Heart left ventricle (tissue), 16 donors: ENCODE measurements at regions not wholly inside any gene's neighbourhood (a gene's known extent, or its start where the extent isn't known, plus 50 kb on each side); places are given as distances from the start of the nearest gene placed in this dataset.

Source experiments
- ATAC-seq, 4 donors: fragments of 200-7000 bp; cut with Tn5 transposase; one replicate each; pipeline ENCODE4 v1.9.1; 2020 to 2022; ENCODE audit warnings: moderate library complexity in 4 of 4, mild to moderate bottlenecking in 3 of 4, moderate number of reproducible peaks in 1 of 4
- DNase-seq, 5 donors: peaks; one replicate each; pipeline ENCODE4 v3.0.0-alpha.2; 2020
- H3K27ac ChIP-seq, 12 donors: fragments of 200-600 bp; sonication (generic) in 4 of 12; one replicate each; pipeline versions ENCODE4 v1.5.0 to v1.8.0; 2016 to 2022; ENCODE audit warnings: mild to moderate bottlenecking in 2 of 12
- H3K27me3 ChIP-seq, 9 donors: fragments of 200-600 bp; sonication (generic) in 2 of 9; one replicate each; pipeline versions ENCODE4 v1.5.1 to v1.8.0; 2016 to 2022; ENCODE audit warnings: mild to moderate bottlenecking in 3 of 9
- H3K36me3 ChIP-seq, 9 donors: fragments of 200-600 bp; sonication (generic) in 2 of 9; one replicate each; pipeline versions ENCODE4 v1.5.0 to v1.8.0; 2018 to 2022; ENCODE audit warnings: mild to moderate bottlenecking in 2 of 9
- H3K4me1 ChIP-seq, 12 donors: fragments of 200-600 bp; sonication (generic) in 4 of 12; one replicate each; pipeline versions ENCODE4 v1.5.0 to v1.8.0; 2016 to 2022; ENCODE audit warnings: mild to moderate bottlenecking in 3 of 12
- H3K4me3 ChIP-seq, 12 donors: fragments of 200-600 bp; sonication (generic) in 4 of 12; one replicate each; pipeline versions ENCODE4 v1.5.0 to v1.8.0; 2017 to 2022; ENCODE audit warnings: mild to moderate bottlenecking in 9 of 12, moderate library complexity in 4 of 12
- H3K9me3 ChIP-seq, 12 donors: fragments of 200-600 bp; sonication (generic) in 4 of 12; one replicate each; pipeline versions ENCODE4 v1.5.0 to v1.8.0; 2016 to 2022; ENCODE audit warnings: mild to moderate bottlenecking in 1 of 12
- CTCF ChIP-seq, 12 donors: fragments of 200-600 bp; sonication (generic) in 4 of 12; IDR thresholded peaks; one replicate each; pipeline versions ENCODE4 v1.5.0 to v1.8.0; 2018 to 2022; ENCODE audit warnings: antibody characterized with exemption in 12 of 12, mild to moderate bottlenecking in 5 of 12
- POLR2A ChIP-seq, 2 donors: fragments of 450-650 bp; IDR thresholded peaks; one replicate each; pipeline ENCODE4 v1.6.1; 2017; ENCODE audit warnings: antibody characterized with exemption in 2 of 2, mild to moderate bottlenecking in 2 of 2, moderate library complexity in 2 of 2
- WGBS, 4 donors: extraction: QIAGEN DNeasy Blood & Tissue Kit in 2 of 4; methylation state at CpG; one replicate each; pipeline versions ENCODE4 v1.1.5 to v1.1.7; 2013 to 2018; 5-methylcytosine and 5-hydroxymethylcytosine counted together
- intact Hi-C, 10 donors: fragments of 100-400 bp; cut with DNase I; formaldehyde crosslinking; loops; one replicate each; pipeline versions ENCODE4 v1.11.1 to v1.14.2; 2022
- donor health status: ischemic (EF 13 %, LVEDD 7.1; RV severe dilation, severe dysfunction).
- donor health status: healthy with polysubstance abuse.
- donor health status: DM: no; HTN: yes; CAD: no.
- donor health status: DM: no; HTN: no; CAD: no.
- donor health status: ischemic (EF 25% LVEDD 6.9; RV normal size, moderate dysfunction).
- donor health status: ischemic (EF 25% LVEDD 5.7; RV mildly dilated, moderate dysfunction).
- donor health status: healthy.
- donor health status: DM: yes; HTN: yes; CAD: no.
- donor health status: ischemic (EF 35%, LVEDD 5.7; RV mildly dilated, moderate dysfunction).
- donor health status: nonischemic (EF 11% LVEDD 7.7; RV severe dilation, severe dysfunction).
- donor health status: DM: yes; HTN: yes; CAD: no.
- donor health status: PGD.
- donor health status: ischemic (EF 29% LVEDD 5.4; RV normal size, mild dysfunction).
- donor health status: nonischemic (EF 23%, LVEDD 6.1; RV moderate dilation, normal function).

- TF ChIP-seq POLR2A (IDR thresholded peaks at IDR 0.05) = no peak
- no peak for TF ChIP-seq CTCF (IDR thresholded peaks at IDR 0.05)
- H3K4me1 ChIP-seq = peaks cover 0 to 2% (median 0%) of the 10 kb centered on the region in 12 donors
- H3K27me3 ChIP-seq = no peaks in the 10 kb centered on the region
- intact Hi-C loops = no loop called here
- ATAC-seq (no peak), DNase-seq (no peak)
- H3K27ac ChIP-seq = no peak overlapping the region
- 68 to 79% (median 72%) methylated on average over 3 of the region's 3 CpGs for WGBS, 4 donors
- no peak overlapping the region for H3K4me3 ChIP-seq
- no peaks in the 10 kb centered on the region for H3K36me3 ChIP-seq
- no peaks in the 10 kb centered on the region for H3K9me3 ChIP-seq
These were observed 618.6 kb upstream of the CNTNAP2 start for GRCh38 chr7:145497911-145498525.

GRCh38 chr7:145490356-145490755 is 626.2 kb upstream of the CNTNAP2 start:
- intact Hi-C loops = no loop called here
- Histone ChIP-seq H3K4me1 (no peaks in the 10 kb centered on the region), H3K9me3 (peaks cover 0 to 25% (median 8%) of the 10 kb centered on the region in 12 donors), H3K4me3 (no peak overlapping the region), H3K36me3 (no peaks in the 10 kb centered on the region), H3K27me3 (no peaks in the 10 kb centered on the region), H3K27ac (no peak overlapping the region)
- no peak for TF ChIP-seq POLR2A (IDR thresholded peaks at IDR 0.05)
- TF ChIP-seq CTCF (IDR thresholded peaks at IDR 0.05) = no peak
- DNase-seq = no peak
- ATAC-seq = no peak
- WGBS, 4 donors = 64 to 76% (median 71%) methylated on average over 1 of the region's 1 CpG

GRCh38 chr7:145489609-145490008 is 627.0 kb upstream of the CNTNAP2 start:
- Histone ChIP-seq H3K36me3 (no peaks in the 10 kb centered on the region), H3K27ac (no peak overlapping the region), H3K27me3 (no peaks in the 10 kb centered on the region), H3K4me3 (no peak overlapping the region), H3K9me3 (peaks cover 0 to 28% (median 8%) of the 10 kb centered on the region in 12 donors), H3K4me1 (no peaks in the 10 kb centered on the region)
- DNase-seq = no peak
- intact Hi-C loops = no loop called here
- ATAC-seq = no peak
- TF ChIP-seq CTCF (IDR thresholded peaks at IDR 0.05) = no peak
- TF ChIP-seq POLR2A (IDR thresholded peaks at IDR 0.05) = no peak

DNA sequence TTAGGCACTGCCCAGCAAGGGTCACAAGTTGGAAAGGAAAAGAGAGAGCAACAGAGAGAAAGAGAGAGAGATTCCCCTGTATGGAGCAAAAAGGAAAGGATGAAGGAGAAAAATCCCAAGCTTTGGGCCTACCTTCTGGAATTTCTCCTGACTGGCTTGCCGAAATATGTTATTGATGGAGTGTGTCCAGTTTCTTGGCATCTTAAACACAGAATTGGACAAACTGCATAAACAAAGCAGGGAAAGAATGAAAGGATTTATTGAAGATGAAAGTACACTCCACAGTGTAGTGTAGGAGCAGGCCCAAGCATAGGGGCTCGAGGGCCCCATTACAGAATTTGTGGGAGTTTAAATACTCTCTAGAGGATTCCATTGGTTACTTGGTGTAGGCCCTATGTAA is 627.8 kb upstream of the CNTNAP2 start:
- intact Hi-C loops = no loop called here
- no peak for TF ChIP-seq CTCF (IDR thresholded peaks at IDR 0.05)
- TF ChIP-seq POLR2A (IDR thresholded peaks at IDR 0.05) = no peak
- DNase-seq (no peak), ATAC-seq (no peak)
- Histone ChIP-seq H3K27me3 (no peaks in the 10 kb centered on the region), H3K4me3 (no peak overlapping the region), H3K9me3 (peaks cover 0 to 28% (median 8%) of the 10 kb centered on the region in 12 donors), H3K27ac (no peak overlapping the region), H3K36me3 (no peaks in the 10 kb centered on the region), H3K4me1 (no peaks in the 10 kb centered on the region)
- 17 to 31% (median 21%) methylated on average over 2 of the region's 2 CpGs for WGBS, 4 donors
